OCI-LY3 (cell line): ENCODE measurements at regions not wholly inside any gene's neighbourhood (a gene's known extent, or its start where the extent isn't known, plus 50 kb on each side); places are given as distances from the start of the nearest gene placed in this dataset.

Source experiments
- EZH2phosphoT487 ChIP-seq: fragments of 200-600 bp; shearing (Covaris generic); IDR thresholded peaks from 2 replicates; pipeline ENCODE4 v1.6.1; 2018; ENCODE audit warnings: antibody characterized with exemption, mixed run types, low read depth
- TF ChIP-seq, protein P1 (sequence below): fragments of 200-600, 300-600 bp; sonication (generic); IDR thresholded peaks from 2 replicates; pipeline ENCODE4 v1.5.1; 2014; ENCODE audit warnings: antibody characterized with exemption, low read length, low read depth

DNA sequence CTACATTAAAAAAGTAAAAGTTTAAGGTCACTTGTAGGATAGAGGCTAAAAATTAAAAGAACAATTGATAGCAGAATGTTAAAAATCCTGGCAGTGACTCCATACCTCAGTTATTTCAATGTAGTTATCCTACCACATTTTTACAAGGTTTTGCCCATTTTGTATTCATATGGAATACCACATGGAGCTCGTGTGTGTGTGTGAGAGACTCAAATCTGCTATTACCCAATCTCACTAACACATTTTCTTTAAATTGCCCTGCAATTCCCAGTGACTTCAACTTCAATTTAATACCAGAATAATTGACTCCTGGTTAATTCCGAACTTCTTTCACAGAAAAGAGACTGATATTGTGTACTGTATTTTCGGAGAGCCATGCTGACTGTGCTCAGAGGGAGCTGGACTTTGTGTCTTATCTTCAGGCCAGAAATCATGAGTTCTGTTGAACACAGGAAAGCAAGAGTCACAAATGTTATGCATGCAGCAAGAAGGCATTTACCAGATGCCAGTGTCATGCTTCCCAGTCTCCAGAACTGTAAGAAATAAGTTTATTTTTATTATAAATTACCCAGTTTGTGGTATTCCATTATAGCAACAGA, 529.0 kb upstream of the NECTIN3 start:
- TF ChIP-seq, protein P1, sequence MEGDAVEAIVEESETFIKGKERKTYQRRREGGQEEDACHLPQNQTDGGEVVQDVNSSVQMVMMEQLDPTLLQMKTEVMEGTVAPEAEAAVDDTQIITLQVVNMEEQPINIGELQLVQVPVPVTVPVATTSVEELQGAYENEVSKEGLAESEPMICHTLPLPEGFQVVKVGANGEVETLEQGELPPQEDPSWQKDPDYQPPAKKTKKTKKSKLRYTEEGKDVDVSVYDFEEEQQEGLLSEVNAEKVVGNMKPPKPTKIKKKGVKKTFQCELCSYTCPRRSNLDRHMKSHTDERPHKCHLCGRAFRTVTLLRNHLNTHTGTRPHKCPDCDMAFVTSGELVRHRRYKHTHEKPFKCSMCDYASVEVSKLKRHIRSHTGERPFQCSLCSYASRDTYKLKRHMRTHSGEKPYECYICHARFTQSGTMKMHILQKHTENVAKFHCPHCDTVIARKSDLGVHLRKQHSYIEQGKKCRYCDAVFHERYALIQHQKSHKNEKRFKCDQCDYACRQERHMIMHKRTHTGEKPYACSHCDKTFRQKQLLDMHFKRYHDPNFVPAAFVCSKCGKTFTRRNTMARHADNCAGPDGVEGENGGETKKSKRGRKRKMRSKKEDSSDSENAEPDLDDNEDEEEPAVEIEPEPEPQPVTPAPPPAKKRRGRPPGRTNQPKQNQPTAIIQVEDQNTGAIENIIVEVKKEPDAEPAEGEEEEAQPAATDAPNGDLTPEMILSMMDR, result no peak
- TF ChIP-seq EZH2phosphoT487, result no peak
